ENCODE measurements at regions not wholly inside any gene's neighbourhood (a gene's known extent, or its start where the extent isn't known, plus 50 kb on each side); places are given as distances from the start of the nearest gene placed in this dataset.
"Not testable (repeated sequence)": the region's sequence is repeated elsewhere in the genome, so short reads cannot be mapped to it uniquely, and the experiment has no call there.

- no peaks in the 10 kb centered on the region for H3K4me1 ChIP-seq (ENCODE audit: control insufficient read depth, insufficient read depth, low read length)
- no peak for DNase-seq (ENCODE audit: low read depth)
- no peak overlapping the region for H3K9ac ChIP-seq (ENCODE audit: low read length)
- H3K9me3 ChIP-seq (ENCODE audit: control insufficient read depth, low read length): no peaks in the 10 kb centered on the region
- no peaks in the 10 kb centered on the region for H3K27me3 ChIP-seq (replicated peaks; ENCODE audit: control insufficient read depth, insufficient read depth, low read length)
- H3K36me3 ChIP-seq (ENCODE audit: control insufficient read depth, insufficient read depth, low read length, severe bottlenecking): no peaks in the 10 kb centered on the region
- H3K4me3 ChIP-seq (ENCODE audit: low read length): no peak overlapping the region
Observed at GRCh38 chr2:228581731-228582130, 400.2 kb upstream of the SPHKAP start.

GRCh38 chr2:228575897-228576296 is 394.4 kb upstream of the SPHKAP start:
- no peak overlapping the region for H3K9ac ChIP-seq (ENCODE audit: low read length)
- DNase-seq (ENCODE audit: low read depth): no peak
- no peak overlapping the region for H3K4me3 ChIP-seq (ENCODE audit: low read length)
- no peaks in the 10 kb centered on the region for H3K4me1 ChIP-seq (ENCODE audit: control insufficient read depth, insufficient read depth, low read length)
- H3K27me3 ChIP-seq (replicated peaks; ENCODE audit: control insufficient read depth, insufficient read depth, low read length): no peaks in the 10 kb centered on the region
- no peaks in the 10 kb centered on the region for H3K36me3 ChIP-seq (ENCODE audit: control insufficient read depth, insufficient read depth, low read length, severe bottlenecking)
- H3K9me3 ChIP-seq (ENCODE audit: control insufficient read depth, low read length): no peaks in the 10 kb centered on the region

GRCh38 chr2:228568275-228568674 is 386.8 kb upstream of the SPHKAP start:
- H3K4me3 ChIP-seq (ENCODE audit: low read length); DNase-seq (ENCODE audit: low read depth); H3K27me3 ChIP-seq (replicated peaks; ENCODE audit: control insufficient read depth, insufficient read depth, low read length); H3K4me1 ChIP-seq (ENCODE audit: control insufficient read depth, insufficient read depth, low read length); H3K36me3 ChIP-seq (ENCODE audit: control insufficient read depth, insufficient read depth, low read length, severe bottlenecking); H3K9ac ChIP-seq (ENCODE audit: low read length); H3K9me3 ChIP-seq (ENCODE audit: control insufficient read depth, low read length): not testable (repeated sequence)

GRCh38 chr2:228561816-228562215 is 380.3 kb upstream of the SPHKAP start:
- Histone ChIP-seq H3K36me3 (ENCODE audit: control insufficient read depth, insufficient read depth, low read length, severe bottlenecking) (no peaks in the 10 kb centered on the region), H3K4me1 (ENCODE audit: control insufficient read depth, insufficient read depth, low read length) (no peaks in the 10 kb centered on the region), H3K9ac (ENCODE audit: low read length) (no peak overlapping the region), H3K9me3 (ENCODE audit: control insufficient read depth, low read length) (no peaks in the 10 kb centered on the region), H3K4me3 (ENCODE audit: low read length) (no peak overlapping the region), H3K27me3 (replicated peaks; ENCODE audit: control insufficient read depth, insufficient read depth, low read length) (no peaks in the 10 kb centered on the region)
- DNase-seq (ENCODE audit: low read depth): no peak

- Histone ChIP-seq H3K36me3 (ENCODE audit: control insufficient read depth, insufficient read depth, low read length, severe bottlenecking) (no peaks in the 10 kb centered on the region), H3K27me3 (replicated peaks; ENCODE audit: control insufficient read depth, insufficient read depth, low read length) (no peaks in the 10 kb centered on the region), H3K9me3 (ENCODE audit: control insufficient read depth, low read length) (no peaks in the 10 kb centered on the region), H3K9ac (ENCODE audit: low read length) (no peak overlapping the region), H3K4me1 (ENCODE audit: control insufficient read depth, insufficient read depth, low read length) (no peaks in the 10 kb centered on the region), H3K4me3 (ENCODE audit: low read length) (no peak overlapping the region)
- DNase-seq (ENCODE audit: low read depth): no peak
Observed at GRCh38 chr2:228559774-228560415, 378.4 kb upstream of the SPHKAP start.

- no peaks in the 10 kb centered on the region for H3K9me3 ChIP-seq (ENCODE audit: control insufficient read depth, low read length)
- H3K4me1 ChIP-seq (ENCODE audit: control insufficient read depth, insufficient read depth, low read length): no peaks in the 10 kb centered on the region
- peak; percentile 48 for DNase-seq (ENCODE audit: low read depth)
- no peaks in the 10 kb centered on the region for H3K36me3 ChIP-seq (ENCODE audit: control insufficient read depth, insufficient read depth, low read length, severe bottlenecking)
- no peaks in the 10 kb centered on the region for H3K27me3 ChIP-seq (replicated peaks; ENCODE audit: control insufficient read depth, insufficient read depth, low read length)
- no peak overlapping the region for H3K9ac ChIP-seq (ENCODE audit: low read length)
- H3K4me3 ChIP-seq (ENCODE audit: low read length): no peak overlapping the region
Observed at GRCh38 chr2:228556717-228557116, 375.2 kb upstream of the SPHKAP start.

- H3K9ac ChIP-seq (ENCODE audit: low read length): no peak overlapping the region
- no peak overlapping the region for H3K4me3 ChIP-seq (ENCODE audit: low read length)
- DNase-seq (ENCODE audit: low read depth): no peak
- H3K9me3 ChIP-seq (ENCODE audit: control insufficient read depth, low read length): no peaks in the 10 kb centered on the region
- no peaks in the 10 kb centered on the region for H3K36me3 ChIP-seq (ENCODE audit: control insufficient read depth, insufficient read depth, low read length, severe bottlenecking)
- peaks cover 12% of the 10 kb centered on the region for H3K4me1 ChIP-seq (ENCODE audit: control insufficient read depth, insufficient read depth, low read length)
- H3K27me3 ChIP-seq (replicated peaks; ENCODE audit: control insufficient read depth, insufficient read depth, low read length): no peaks in the 10 kb centered on the region
Observed at GRCh38 chr2:228549441-228550007, 368.0 kb upstream of the SPHKAP start.

GRCh38 chr2:228548230-228548629 is 366.7 kb upstream of the SPHKAP start:
- Histone ChIP-seq H3K4me1 (ENCODE audit: control insufficient read depth, insufficient read depth, low read length) (peaks cover 12% of the 10 kb centered on the region), H3K36me3 (ENCODE audit: control insufficient read depth, insufficient read depth, low read length, severe bottlenecking) (no peaks in the 10 kb centered on the region), H3K27me3 (replicated peaks; ENCODE audit: control insufficient read depth, insufficient read depth, low read length) (no peaks in the 10 kb centered on the region), H3K4me3 (ENCODE audit: low read length) (no peak overlapping the region), H3K9me3 (ENCODE audit: control insufficient read depth, low read length) (no peaks in the 10 kb centered on the region), H3K9ac (ENCODE audit: low read length) (no peak overlapping the region)
- DNase-seq (ENCODE audit: low read depth): peak; percentile 16

- Histone ChIP-seq H3K36me3 (ENCODE audit: control insufficient read depth, insufficient read depth, low read length, severe bottlenecking) (no peaks in the 10 kb centered on the region), H3K9ac (ENCODE audit: low read length) (no peak overlapping the region), H3K4me1 (ENCODE audit: control insufficient read depth, insufficient read depth, low read length) (peaks cover 12% of the 10 kb centered on the region), H3K4me3 (ENCODE audit: low read length) (no peak overlapping the region), H3K9me3 (ENCODE audit: control insufficient read depth, low read length) (no peaks in the 10 kb centered on the region), H3K27me3 (replicated peaks; ENCODE audit: control insufficient read depth, insufficient read depth, low read length) (no peaks in the 10 kb centered on the region)
- peak; percentile 42 for DNase-seq (ENCODE audit: low read depth)
Observed at GRCh38 chr2:228545748-228546145, 364.3 kb upstream of the SPHKAP start.

- no peaks in the 10 kb centered on the region for H3K9me3 ChIP-seq (ENCODE audit: control insufficient read depth, low read length)
- peaks cover 12% of the 10 kb centered on the region for H3K4me1 ChIP-seq (ENCODE audit: control insufficient read depth, insufficient read depth, low read length)
- H3K9ac ChIP-seq (ENCODE audit: low read length): no peak overlapping the region
- H3K4me3 ChIP-seq (ENCODE audit: low read length): no peak overlapping the region
- no peaks in the 10 kb centered on the region for H3K27me3 ChIP-seq (replicated peaks; ENCODE audit: control insufficient read depth, insufficient read depth, low read length)
- peak; percentile 61 for DNase-seq (ENCODE audit: low read depth)
- no peaks in the 10 kb centered on the region for H3K36me3 ChIP-seq (ENCODE audit: control insufficient read depth, insufficient read depth, low read length, severe bottlenecking)
Observed at GRCh38 chr2:228545041-228545747, 363.7 kb upstream of the SPHKAP start.

GRCh38 chr2:228543117-228543516 is 361.6 kb upstream of the SPHKAP start:
- Histone ChIP-seq H3K36me3 (ENCODE audit: control insufficient read depth, insufficient read depth, low read length, severe bottlenecking) (no peaks in the 10 kb centered on the region), H3K9me3 (ENCODE audit: control insufficient read depth, low read length) (peaks cover under 1% of the 10 kb centered on the region), H3K27me3 (replicated peaks; ENCODE audit: control insufficient read depth, insufficient read depth, low read length) (no peaks in the 10 kb centered on the region), H3K4me3 (ENCODE audit: low read length) (no peak overlapping the region), H3K4me1 (ENCODE audit: control insufficient read depth, insufficient read depth, low read length) (peaks cover 12% of the 10 kb centered on the region), H3K9ac (ENCODE audit: low read length) (no peak overlapping the region)
- no peak for DNase-seq (ENCODE audit: low read depth)
